OCI-LY3 (cell line): ENCODE measurements at regions not wholly inside any gene's neighbourhood (a gene's known extent, or its start where the extent isn't known, plus 50 kb on each side); places are given as distances from the start of the nearest gene placed in this dataset.

ENCODE experiments used
- H2AFZ ChIP-seq: fragments of 200-600, 300-600 bp; shearing (Covaris generic); 2 replicates; pipeline ENCODE4 v1.6.0; 2014; ENCODE audit warnings: antibody characterized with exemption, low read depth, low read length
- H3K27ac ChIP-seq: fragments of 200-600, 300-600 bp; sonication (generic); 2 replicates; pipeline ENCODE4 v1.5.1; 2014; ENCODE audit warnings: mild to moderate bottlenecking, low read length, moderate library complexity, mixed read lengths
- H3K27me3 ChIP-seq: fragments of 200-600, 300-600 bp; sonication (generic); 2 replicates; pipeline ENCODE4 v1.6.1; 2014; ENCODE audit warnings: low read depth, low read length, mixed read lengths
- H3K36me3 ChIP-seq: fragments of 200-600, 300-600 bp; sonication (generic); replicated peaks from 2 replicates; pipeline ENCODE3; 2014; ENCODE audit warnings: low read depth, low read length, mixed read lengths
- H3K4me1 ChIP-seq: fragments of 300-600, 200-600 bp; sonication (generic); 2 replicates; pipeline ENCODE4 v1.6.1; 2014; ENCODE audit warnings: low read length, mixed read lengths
- H3K4me2 ChIP-seq: fragments of 200-600, 300-600 bp; sonication (generic); 2 replicates; pipeline ENCODE4 v1.6.1; 2014; ENCODE audit warnings: low read length, mixed read lengths
- H3K4me3 ChIP-seq: fragments of 300-600, 200-600 bp; sonication (generic); 2 replicates; pipeline ENCODE4 v1.5.1; 2014; ENCODE audit warnings: antibody characterized with exemption, mild to moderate bottlenecking, low read length, moderate library complexity
- H3K79me2 ChIP-seq: fragments of 300-600, 200-600 bp; shearing (Covaris generic); 2 replicates; pipeline ENCODE4 v1.6.1; 2014; ENCODE audit warnings: mild to moderate bottlenecking, low read length, mixed read lengths
- H3K9ac ChIP-seq: fragments of 300-600, 200-600 bp; shearing (Covaris generic); 2 replicates; pipeline ENCODE4 v1.6.0; 2014; ENCODE audit warnings: mild to moderate bottlenecking, low read length, moderate library complexity
- H3K9me3 ChIP-seq: fragments of 200-600, 300-600 bp; shearing (Covaris generic); 2 replicates; pipeline ENCODE4 v1.6.1; 2014; ENCODE audit warnings: low read length, mixed read lengths; ENCODE audit not compliant: insufficient read depth
- H4K20me1 ChIP-seq: fragments of 200-600, 300-600 bp; sonication (generic); 2 replicates; pipeline ENCODE4 v1.6.1; 2016; ENCODE audit warnings: low read length, mixed read lengths; ENCODE audit not compliant: insufficient read depth
- CTCF ChIP-seq: fragments of 200-600, 300-600 bp; sonication (generic); IDR thresholded peaks from 2 replicates; pipeline ENCODE4 v1.5.1; 2014; ENCODE audit warnings: antibody characterized with exemption, low read length, low read depth
- EZH2phosphoT487 ChIP-seq: fragments of 200-600 bp; shearing (Covaris generic); IDR thresholded peaks from 2 replicates; pipeline ENCODE4 v1.6.1; 2018; ENCODE audit warnings: antibody characterized with exemption, mixed run types, low read depth

GRCh38 chr16:54360681-54361080 lies 74.1 kb upstream of the IRX3 start:
- Histone ChIP-seq H3K27ac (no peak overlapping the region), H3K9ac (no peak overlapping the region), H3K4me2 (no peak overlapping the region), H3K79me2 (no peaks in the 10 kb centered on the region), H2AFZ (no peak overlapping the region), H4K20me1 (no peaks in the 10 kb centered on the region), H3K27me3 (no peaks in the 10 kb centered on the region), H3K4me3 (no peak overlapping the region), H3K4me1 (no peaks in the 10 kb centered on the region), H3K9me3 (no peaks in the 10 kb centered on the region), H3K36me3 (no peaks in the 10 kb centered on the region)
- TF ChIP-seq CTCF = no peak
- TF ChIP-seq EZH2phosphoT487 = no peak

- Histone ChIP-seq H3K9me3 (no peaks in the 10 kb centered on the region), H3K27me3 (no peaks in the 10 kb centered on the region), H3K27ac (no peak overlapping the region), H4K20me1 (no peaks in the 10 kb centered on the region), H3K4me2 (no peak overlapping the region), H3K4me3 (no peak overlapping the region), H3K9ac (no peak overlapping the region), H3K4me1 (no peaks in the 10 kb centered on the region), H2AFZ (no peak overlapping the region), H3K79me2 (no peaks in the 10 kb centered on the region), H3K36me3 (no peaks in the 10 kb centered on the region)
- no peak for TF ChIP-seq EZH2phosphoT487
- TF ChIP-seq CTCF = no peak
Observed at GRCh38 chr16:54359555-54359954, 73.0 kb upstream of the IRX3 start.

- Histone ChIP-seq H3K79me2 (no peaks in the 10 kb centered on the region), H3K4me3 (no peak overlapping the region), H3K9ac (no peak overlapping the region), H3K4me2 (no peak overlapping the region), H3K27ac (no peak overlapping the region), H3K36me3 (no peaks in the 10 kb centered on the region), H3K27me3 (no peaks in the 10 kb centered on the region), H3K4me1 (no peaks in the 10 kb centered on the region), H4K20me1 (no peaks in the 10 kb centered on the region), H2AFZ (no peak overlapping the region), H3K9me3 (no peaks in the 10 kb centered on the region)
- TF ChIP-seq CTCF (no peak), EZH2phosphoT487 (no peak)
Observed at GRCh38 chr16:54359081-54359480, 72.5 kb upstream of the IRX3 start.

- Histone ChIP-seq H3K27me3 (no peaks in the 10 kb centered on the region), H3K9ac (no peak overlapping the region), H3K79me2 (no peaks in the 10 kb centered on the region), H3K9me3 (no peaks in the 10 kb centered on the region), H3K4me1 (no peaks in the 10 kb centered on the region), H2AFZ (no peak overlapping the region), H3K27ac (no peak overlapping the region), H3K4me3 (no peak overlapping the region), H4K20me1 (no peaks in the 10 kb centered on the region), H3K36me3 (no peaks in the 10 kb centered on the region), H3K4me2 (no peak overlapping the region)
- no peak for TF ChIP-seq CTCF
- TF ChIP-seq EZH2phosphoT487 = no peak
Observed at GRCh38 chr16:54356391-54356790, 69.8 kb upstream of the IRX3 start.
